ENCODE measurements at regions not wholly inside any gene's neighbourhood (a gene's known extent, or its start where the extent isn't known, plus 50 kb on each side); places are given as distances from the start of the nearest gene placed in this dataset.

DNA sequence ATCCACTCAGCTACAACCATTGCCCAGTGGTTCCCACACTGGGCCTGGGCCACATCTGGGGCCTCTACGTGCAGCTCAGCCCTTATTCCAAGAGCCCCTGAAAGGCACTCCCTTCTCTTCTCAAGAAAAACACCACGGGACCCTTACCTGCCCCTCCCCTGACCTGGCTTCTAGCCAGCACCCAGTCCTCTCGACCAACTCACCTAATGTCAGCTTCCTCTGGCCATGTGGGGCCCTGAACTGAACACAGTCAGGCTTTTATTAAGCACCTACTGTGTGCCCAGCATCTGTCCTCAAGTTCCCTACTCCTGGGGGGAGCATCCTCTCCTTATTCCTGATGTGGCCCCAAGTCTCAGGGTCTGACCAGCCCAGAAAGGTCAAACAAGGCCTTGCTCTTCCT, 208.4 kb downstream of the MATN1 start:
- TF ChIP-seq TAF1 (IDR thresholded peaks at IDR 0.05; ENCODE audit: low read depth, low read length) = no peak
- TF ChIP-seq POU2F2 (IDR thresholded peaks at IDR 0.05; ENCODE audit: low read depth, low read length) = no peak
- TF ChIP-seq POLR2AphosphoS5 (IDR thresholded peaks at IDR 0.05; ENCODE audit: low read depth, low read length) = no peak
- TF ChIP-seq PAX5 (IDR thresholded peaks at IDR 0.05; ENCODE audit: insufficient read depth, low read length, severe bottlenecking) = no peak
- TF ChIP-seq SPI1 (IDR thresholded peaks at IDR 0.05; ENCODE audit: low read depth, low read length) = no peak
- no peak for TF ChIP-seq POLR2A (IDR thresholded peaks at IDR 0.05; ENCODE audit: low read depth, low read length)
- DNase-seq (ENCODE audit: insufficient read length, low spot score) (no peak), FAIRE-seq (no peak)

DNA sequence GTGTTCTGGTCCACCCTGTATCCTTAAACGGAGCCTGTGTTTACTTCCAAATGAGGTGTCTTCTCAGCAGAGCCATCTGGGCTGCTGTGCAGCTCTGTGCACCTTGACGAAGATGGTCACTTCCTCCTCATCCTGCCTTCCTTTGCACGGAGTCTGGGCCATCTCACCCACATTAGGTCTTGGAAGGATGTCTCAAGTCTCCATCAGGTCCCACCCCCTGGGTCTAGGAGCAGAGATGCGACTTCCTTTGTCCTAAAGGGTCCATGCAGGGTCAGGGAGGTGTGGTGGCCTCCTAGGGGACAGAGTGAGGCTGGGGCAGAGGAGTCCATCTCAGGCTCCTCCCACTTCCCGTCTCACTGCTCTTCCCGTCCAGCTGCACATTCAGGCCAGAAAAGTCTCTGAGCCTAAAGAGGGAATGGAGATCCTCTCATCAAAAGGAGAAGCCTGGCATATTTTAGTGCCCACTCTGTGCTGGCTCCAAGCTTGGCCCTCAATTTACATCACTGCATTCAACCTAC, 209.2 kb downstream of the MATN1 start:
- TF ChIP-seq POLR2AphosphoS5 (IDR thresholded peaks at IDR 0.05; ENCODE audit: low read depth, low read length) (no peak), TAF1 (IDR thresholded peaks at IDR 0.05; ENCODE audit: low read depth, low read length) (no peak)
- FAIRE-seq (no peak), DNase-seq (ENCODE audit: insufficient read length, low spot score) (no peak)

- no peak for TF ChIP-seq POLR2AphosphoS5 (IDR thresholded peaks at IDR 0.05; ENCODE audit: low read depth, low read length)
- TF ChIP-seq TAF1 (IDR thresholded peaks at IDR 0.05; ENCODE audit: low read depth, low read length) = no peak
- TF ChIP-seq SPI1 (IDR thresholded peaks at IDR 0.05; ENCODE audit: low read depth, low read length) = no peak
- no peak for FAIRE-seq
- no peak for DNase-seq (ENCODE audit: insufficient read length, low spot score)
These were observed 209.8 kb downstream of the MATN1 start for GRCh38 chr1:30513396-30514136.

GRCh38 chr1:30512914-30513265, 210.5 kb downstream of the MATN1 start:
- DNase-seq (ENCODE audit: insufficient read length, low spot score) (no peak), FAIRE-seq (no peak)
- TF ChIP-seq PAX5 (IDR thresholded peaks at IDR 0.05; ENCODE audit: insufficient read depth, low read length, severe bottlenecking) = no peak
- no peak for TF ChIP-seq POLR2AphosphoS5 (IDR thresholded peaks at IDR 0.05; ENCODE audit: low read depth, low read length)
- no peak for TF ChIP-seq TAF1 (IDR thresholded peaks at IDR 0.05; ENCODE audit: low read depth, low read length)
- no peak for TF ChIP-seq POU2F2 (IDR thresholded peaks at IDR 0.05; ENCODE audit: low read depth, low read length)
- no peak for TF ChIP-seq SPI1 (IDR thresholded peaks at IDR 0.05; ENCODE audit: low read depth, low read length)
- TF ChIP-seq POLR2A (IDR thresholded peaks at IDR 0.05; ENCODE audit: low read depth, low read length) = no peak

- no peak for DNase-seq (ENCODE audit: insufficient read length, low spot score)
- FAIRE-seq = no peak
- TF ChIP-seq POU2F2 (IDR thresholded peaks at IDR 0.05; ENCODE audit: low read depth, low read length) = no peak
- TF ChIP-seq PAX5 (IDR thresholded peaks at IDR 0.05; ENCODE audit: insufficient read depth, low read length, severe bottlenecking) = no peak
- TF ChIP-seq TAF1 (IDR thresholded peaks at IDR 0.05; ENCODE audit: low read depth, low read length) = no peak
- no peak for TF ChIP-seq SPI1 (IDR thresholded peaks at IDR 0.05; ENCODE audit: low read depth, low read length)
- no peak for TF ChIP-seq POLR2AphosphoS5 (IDR thresholded peaks at IDR 0.05; ENCODE audit: low read depth, low read length)
- no peak for TF ChIP-seq POLR2A (IDR thresholded peaks at IDR 0.05; ENCODE audit: low read depth, low read length)
These were observed 211.1 kb downstream of the MATN1 start for GRCh38 chr1:30511991-30512913.

DNA sequence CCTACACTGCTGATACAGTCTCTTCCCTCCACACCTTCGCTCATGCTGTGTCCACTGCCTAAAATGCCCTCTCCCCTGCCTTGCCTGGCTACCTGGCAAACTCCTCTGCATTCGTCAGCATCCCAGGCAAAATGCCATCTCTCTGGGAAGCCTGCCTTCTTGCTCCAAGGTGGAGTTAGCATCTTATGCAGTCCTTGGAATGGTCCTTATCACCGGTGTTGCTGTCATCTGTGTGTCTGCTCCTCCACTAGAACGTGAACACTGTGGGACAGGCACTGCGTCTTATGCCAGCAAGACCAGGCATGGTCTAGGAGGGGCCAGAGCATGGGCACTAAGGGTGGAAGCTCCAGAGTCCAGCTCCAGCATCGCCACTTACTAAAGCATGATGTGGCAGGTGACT, 211.8 kb downstream of the MATN1 start:
- FAIRE-seq (no peak), DNase-seq (ENCODE audit: insufficient read length, low spot score) (no peak)
- no peak for TF ChIP-seq POLR2AphosphoS5 (IDR thresholded peaks at IDR 0.05; ENCODE audit: low read depth, low read length)
- TF ChIP-seq TAF1 (IDR thresholded peaks at IDR 0.05; ENCODE audit: low read depth, low read length) = no peak
- TF ChIP-seq PAX5 (IDR thresholded peaks at IDR 0.05; ENCODE audit: insufficient read depth, low read length, severe bottlenecking) = no peak
- no peak for TF ChIP-seq POU2F2 (IDR thresholded peaks at IDR 0.05; ENCODE audit: low read depth, low read length)
- no peak for TF ChIP-seq POLR2A (IDR thresholded peaks at IDR 0.05; ENCODE audit: low read depth, low read length)
- TF ChIP-seq SPI1 (IDR thresholded peaks at IDR 0.05; ENCODE audit: low read depth, low read length) = no peak

GRCh38 chr1:30511106-30511505, 212.3 kb downstream of the MATN1 start:
- TF ChIP-seq POLR2A (IDR thresholded peaks at IDR 0.05; ENCODE audit: low read depth, low read length) (no peak), TAF1 (IDR thresholded peaks at IDR 0.05; ENCODE audit: low read depth, low read length) (no peak), PAX5 (IDR thresholded peaks at IDR 0.05; ENCODE audit: insufficient read depth, low read length, severe bottlenecking) (no peak), POU2F2 (IDR thresholded peaks at IDR 0.05; ENCODE audit: low read depth, low read length) (no peak), POLR2AphosphoS5 (IDR thresholded peaks at IDR 0.05; ENCODE audit: low read depth, low read length) (no peak), SPI1 (IDR thresholded peaks at IDR 0.05; ENCODE audit: low read depth, low read length) (no peak)
- DNase-seq (ENCODE audit: insufficient read length, low spot score) (no peak), FAIRE-seq (no peak)

GRCh38 chr1:30509670-30510069, 213.7 kb downstream of the MATN1 start:
- FAIRE-seq = no peak
- DNase-seq (ENCODE audit: insufficient read length, low spot score) = no peak
- no peak for TF ChIP-seq POLR2A (IDR thresholded peaks at IDR 0.05; ENCODE audit: low read depth, low read length)
- TF ChIP-seq POLR2AphosphoS5 (IDR thresholded peaks at IDR 0.05; ENCODE audit: low read depth, low read length) = no peak
- TF ChIP-seq TAF1 (IDR thresholded peaks at IDR 0.05; ENCODE audit: low read depth, low read length) = no peak
- no peak for TF ChIP-seq PAX5 (IDR thresholded peaks at IDR 0.05; ENCODE audit: insufficient read depth, low read length, severe bottlenecking)
- TF ChIP-seq SPI1 (IDR thresholded peaks at IDR 0.05; ENCODE audit: low read depth, low read length) = no peak
- no peak for TF ChIP-seq POU2F2 (IDR thresholded peaks at IDR 0.05; ENCODE audit: low read depth, low read length)

GRCh38 chr1:30508611-30509010, 214.8 kb downstream of the MATN1 start:
- FAIRE-seq (no peak), DNase-seq (ENCODE audit: insufficient read length, low spot score) (no peak)
- TF ChIP-seq TAF1 (IDR thresholded peaks at IDR 0.05; ENCODE audit: low read depth, low read length) (no peak), POLR2A (IDR thresholded peaks at IDR 0.05; ENCODE audit: low read depth, low read length) (no peak), POU2F2 (IDR thresholded peaks at IDR 0.05; ENCODE audit: low read depth, low read length) (no peak), SPI1 (IDR thresholded peaks at IDR 0.05; ENCODE audit: low read depth, low read length) (no peak), PAX5 (IDR thresholded peaks at IDR 0.05; ENCODE audit: insufficient read depth, low read length, severe bottlenecking) (no peak), POLR2AphosphoS5 (IDR thresholded peaks at IDR 0.05; ENCODE audit: low read depth, low read length) (no peak)
